GM21723 (cell line): ENCODE measurements at regions not wholly inside any gene's neighbourhood (a gene's known extent, or its start where the extent isn't known, plus 50 kb on each side); places are given as distances from the start of the nearest gene placed in this dataset.

Source experiments
- ATAC-seq: cut with Tn5 transposase; IDR thresholded peaks from one replicate; pipeline ENCODE4 v1.9.1; 2021; ENCODE audit warnings: mild to moderate bottlenecking, moderate library complexity; ENCODE audit not compliant: unreplicated experiment

GRCh38 chr15:97143592-97144376, 813.3 kb downstream of the NR2F2 start:
- no peak for ATAC-seq

- ATAC-seq, result no peak
Observed at GRCh38 chr15:97144377-97144711, 813.8 kb downstream of the NR2F2 start.

- no peak for ATAC-seq
Observed at GRCh38 chr15:97146929-97147870, 813.3 kb upstream of the ARRDC4 start.

- ATAC-seq, result no peak
Observed at GRCh38 chr15:97153356-97153965, 807.0 kb upstream of the ARRDC4 start.

GRCh38 chr15:97156739-97157265, 803.7 kb upstream of the ARRDC4 start:
- ATAC-seq, result no peak

GRCh38 chr15:97162805-97163495, 797.6 kb upstream of the ARRDC4 start:
- no peak for ATAC-seq

- no peak for ATAC-seq
Observed at GRCh38 chr15:97165205-97165604, 795.3 kb upstream of the ARRDC4 start.

GRCh38 chr15:97168704-97169475, 791.6 kb upstream of the ARRDC4 start:
- no peak for ATAC-seq

- no peak for ATAC-seq
Observed at GRCh38 chr15:97171556-97171955, 788.9 kb upstream of the ARRDC4 start.

- ATAC-seq, result no peak
Observed at GRCh38 chr15:97174886-97175540, 785.5 kb upstream of the ARRDC4 start.

GRCh38 chr15:97177151-97177577, 783.3 kb upstream of the ARRDC4 start:
- ATAC-seq, result no peak

- ATAC-seq, result no peak
Observed at GRCh38 chr15:97182581-97182980, 777.9 kb upstream of the ARRDC4 start.

- ATAC-seq, result no peak
Observed at GRCh38 chr15:97189162-97189780, 771.2 kb upstream of the ARRDC4 start.

- ATAC-seq, result no peak
Observed at GRCh38 chr15:97194750-97195149, 765.8 kb upstream of the ARRDC4 start.

GRCh38 chr15:97196048-97197014, 764.2 kb upstream of the ARRDC4 start:
- no peak for ATAC-seq

- no peak for ATAC-seq
Observed at GRCh38 chr15:97199393-97200051, 761.0 kb upstream of the ARRDC4 start.

- no peak for ATAC-seq
Observed at GRCh38 chr15:97200161-97200560, 760.3 kb upstream of the ARRDC4 start.
